ENCODE measurements at regions not wholly inside any gene's neighbourhood (a gene's known extent, or its start where the extent isn't known, plus 50 kb on each side); places are given as distances from the start of the nearest gene placed in this dataset.
A peak's percentile ranks its signal among the peaks of the same experiment; 100 is the strongest.

DNA sequence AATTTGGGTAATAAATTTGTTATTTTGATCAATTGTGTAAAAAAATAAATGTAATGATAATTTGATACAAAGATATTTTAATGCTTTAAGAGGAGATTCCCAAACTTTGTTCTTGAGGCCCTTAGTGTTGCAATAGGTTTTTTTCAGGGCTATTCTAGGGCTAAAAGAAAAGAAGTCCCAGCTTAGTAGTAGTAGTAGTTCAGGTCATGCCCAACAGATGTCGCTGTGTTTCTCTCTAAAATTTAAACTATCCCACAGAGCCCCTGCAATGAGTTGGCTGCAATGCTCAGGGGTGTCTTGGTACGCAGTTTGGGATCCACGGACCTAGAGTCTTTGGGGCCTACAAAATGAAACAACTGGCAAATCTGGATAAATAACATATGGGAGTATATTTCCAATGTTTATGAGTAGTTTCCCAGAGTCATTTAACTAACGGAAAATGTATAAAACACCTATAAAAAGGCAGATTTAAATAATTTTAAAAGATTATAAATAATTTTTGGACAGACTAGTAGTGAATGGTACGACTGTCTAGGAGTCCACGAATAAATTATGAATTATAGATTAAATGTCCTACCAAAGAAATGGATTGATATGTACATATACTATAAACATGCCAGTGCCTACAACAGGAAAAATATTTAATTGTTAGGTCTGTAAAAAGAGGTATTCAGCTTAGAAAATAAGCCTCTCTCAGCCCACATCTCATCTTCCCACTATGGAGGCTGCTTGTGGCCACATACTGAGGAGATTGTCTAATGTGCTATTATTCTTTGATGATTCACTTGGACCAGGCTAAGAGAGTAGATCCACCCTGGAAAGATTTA lies 228.5 kb upstream of the PMFBP1 start:
- no peak overlapping the region for H3K27ac ChIP-seq (ENCODE audit: low read depth, low read length)
- no peaks in the 10 kb centered on the region for H3K9me3 ChIP-seq (ENCODE audit: control insufficient read depth, insufficient read depth, low read length)
- H3K79me2 ChIP-seq (ENCODE audit: control insufficient read depth, low read length), result no peaks in the 10 kb centered on the region
- H3K36me3 ChIP-seq (ENCODE audit: control insufficient read depth, low read length), result no peaks in the 10 kb centered on the region
- TF ChIP-seq, protein P1, sequence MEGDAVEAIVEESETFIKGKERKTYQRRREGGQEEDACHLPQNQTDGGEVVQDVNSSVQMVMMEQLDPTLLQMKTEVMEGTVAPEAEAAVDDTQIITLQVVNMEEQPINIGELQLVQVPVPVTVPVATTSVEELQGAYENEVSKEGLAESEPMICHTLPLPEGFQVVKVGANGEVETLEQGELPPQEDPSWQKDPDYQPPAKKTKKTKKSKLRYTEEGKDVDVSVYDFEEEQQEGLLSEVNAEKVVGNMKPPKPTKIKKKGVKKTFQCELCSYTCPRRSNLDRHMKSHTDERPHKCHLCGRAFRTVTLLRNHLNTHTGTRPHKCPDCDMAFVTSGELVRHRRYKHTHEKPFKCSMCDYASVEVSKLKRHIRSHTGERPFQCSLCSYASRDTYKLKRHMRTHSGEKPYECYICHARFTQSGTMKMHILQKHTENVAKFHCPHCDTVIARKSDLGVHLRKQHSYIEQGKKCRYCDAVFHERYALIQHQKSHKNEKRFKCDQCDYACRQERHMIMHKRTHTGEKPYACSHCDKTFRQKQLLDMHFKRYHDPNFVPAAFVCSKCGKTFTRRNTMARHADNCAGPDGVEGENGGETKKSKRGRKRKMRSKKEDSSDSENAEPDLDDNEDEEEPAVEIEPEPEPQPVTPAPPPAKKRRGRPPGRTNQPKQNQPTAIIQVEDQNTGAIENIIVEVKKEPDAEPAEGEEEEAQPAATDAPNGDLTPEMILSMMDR (IDR thresholded peaks at IDR 0.05; ENCODE audit: low read depth, low read length, poor library complexity, severe bottlenecking), result peak; percentile 57
- TF ChIP-seq EZH2phosphoT487 (IDR thresholded peaks at IDR 0.05; ENCODE audit: borderline replicate concordance, low read length), result no peak
- no peaks in the 10 kb centered on the region for H4K20me1 ChIP-seq (ENCODE audit: control insufficient read depth, insufficient read depth, low read depth, low read length)
- H3K27me3 ChIP-seq (ENCODE audit: control insufficient read depth, low read length), result no peaks in the 10 kb centered on the region
- H3K4me1 ChIP-seq (ENCODE audit: control insufficient read depth, low read length), result no peaks in the 10 kb centered on the region
- H3K9me2 ChIP-seq (replicated peaks; ENCODE audit: control insufficient read depth, low read length), result no peaks in the 10 kb centered on the region
- no peak overlapping the region for H3K4me2 ChIP-seq (ENCODE audit: low read length)
- H3F3A ChIP-seq (ENCODE audit: control insufficient read depth, insufficient read depth), result no peaks in the 10 kb centered on the region
- H3K4me3 ChIP-seq (ENCODE audit: low read length), result no peak overlapping the region

DNA sequence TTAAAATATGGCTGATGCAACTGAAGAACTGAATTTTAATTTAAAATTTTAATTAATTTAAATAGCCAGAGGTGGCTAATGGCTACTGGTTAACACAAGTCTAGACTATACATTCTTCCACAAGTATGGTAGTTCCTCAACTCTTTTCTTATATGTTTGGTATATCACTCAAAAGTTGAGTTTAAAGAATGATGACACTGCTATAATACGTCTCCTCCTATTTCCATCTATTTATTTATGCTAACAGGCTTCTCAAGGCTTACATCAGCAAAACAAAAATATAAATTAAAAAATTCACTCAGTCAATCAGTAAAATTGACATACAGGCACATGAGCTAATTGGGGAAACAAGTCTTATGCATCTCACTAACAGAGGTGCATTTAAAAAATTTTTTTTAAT lies 227.9 kb upstream of the PMFBP1 start:
- no peaks in the 10 kb centered on the region for H4K20me1 ChIP-seq (ENCODE audit: control insufficient read depth, insufficient read depth, low read depth, low read length)
- H3K36me3 ChIP-seq (ENCODE audit: control insufficient read depth, low read length), result no peaks in the 10 kb centered on the region
- H3K4me2 ChIP-seq (ENCODE audit: low read length), result no peak overlapping the region

DNA sequence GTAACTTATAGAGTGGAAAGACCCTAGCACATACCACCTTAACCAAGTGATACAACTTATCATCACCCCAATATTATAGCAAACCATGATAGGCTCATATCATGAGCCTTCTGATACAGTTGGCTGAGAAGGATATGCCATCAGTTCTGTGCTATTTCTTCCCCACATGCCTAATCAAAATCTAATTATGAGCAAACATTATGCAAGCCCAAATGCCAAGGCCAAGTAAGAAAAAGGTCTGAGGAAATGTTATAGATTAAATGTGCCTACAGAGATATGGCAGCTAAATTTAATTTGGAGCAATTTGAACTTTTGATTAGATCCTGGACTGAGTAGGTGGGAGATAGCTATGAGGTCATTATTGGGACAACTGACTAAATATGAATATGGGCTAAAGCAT lies 225.9 kb upstream of the PMFBP1 start:
- Histone ChIP-seq H3K36me3 (ENCODE audit: control insufficient read depth, low read length) (no peaks in the 10 kb centered on the region), H3K4me1 (ENCODE audit: control insufficient read depth, low read length) (no peaks in the 10 kb centered on the region), H3K9me3 (ENCODE audit: control insufficient read depth, insufficient read depth, low read length) (no peaks in the 10 kb centered on the region), H3K9me2 (replicated peaks; ENCODE audit: control insufficient read depth, low read length) (no peaks in the 10 kb centered on the region), H3F3A (ENCODE audit: control insufficient read depth, insufficient read depth) (no peaks in the 10 kb centered on the region), H4K20me1 (ENCODE audit: control insufficient read depth, insufficient read depth, low read depth, low read length) (no peaks in the 10 kb centered on the region), H3K27ac (ENCODE audit: low read depth, low read length) (no peak overlapping the region), H3K27me3 (ENCODE audit: control insufficient read depth, low read length) (no peaks in the 10 kb centered on the region), H3K4me3 (ENCODE audit: low read length) (no peak overlapping the region), H3K4me2 (ENCODE audit: low read length) (no peak overlapping the region), H3K79me2 (ENCODE audit: control insufficient read depth, low read length) (no peaks in the 10 kb centered on the region)
- no peak for TF ChIP-seq EZH2phosphoT487 (IDR thresholded peaks at IDR 0.05; ENCODE audit: borderline replicate concordance, low read length)
- TF ChIP-seq, protein P1 (IDR thresholded peaks at IDR 0.05; ENCODE audit: low read depth, low read length, poor library complexity, severe bottlenecking), result no peak

More for the DNA sequence above, 227.9 kb upstream of the PMFBP1 start:
- TF ChIP-seq EZH2phosphoT487 (IDR thresholded peaks at IDR 0.05; ENCODE audit: borderline replicate concordance, low read length), result no peak
- TF ChIP-seq, protein P1 (IDR thresholded peaks at IDR 0.05; ENCODE audit: low read depth, low read length, poor library complexity, severe bottlenecking), result no peak
- no peaks in the 10 kb centered on the region for H3K9me2 ChIP-seq (replicated peaks; ENCODE audit: control insufficient read depth, low read length)
- H3K9me3 ChIP-seq (ENCODE audit: control insufficient read depth, insufficient read depth, low read length), result no peaks in the 10 kb centered on the region
- no peak overlapping the region for H3K27ac ChIP-seq (ENCODE audit: low read depth, low read length)
- H3K4me1 ChIP-seq (ENCODE audit: control insufficient read depth, low read length), result no peaks in the 10 kb centered on the region
- H3K27me3 ChIP-seq (ENCODE audit: control insufficient read depth, low read length), result no peaks in the 10 kb centered on the region
- no peaks in the 10 kb centered on the region for H3K79me2 ChIP-seq (ENCODE audit: control insufficient read depth, low read length)
- H3F3A ChIP-seq (ENCODE audit: control insufficient read depth, insufficient read depth), result no peaks in the 10 kb centered on the region
- H3K4me3 ChIP-seq (ENCODE audit: low read length), result no peak overlapping the region

Measured in DOHH2 (cell line).